ENCODE measurements at regions not wholly inside any gene's neighbourhood (a gene's known extent, or its start where the extent isn't known, plus 50 kb on each side); places are given as distances from the start of the nearest gene placed in this dataset.

DNA sequence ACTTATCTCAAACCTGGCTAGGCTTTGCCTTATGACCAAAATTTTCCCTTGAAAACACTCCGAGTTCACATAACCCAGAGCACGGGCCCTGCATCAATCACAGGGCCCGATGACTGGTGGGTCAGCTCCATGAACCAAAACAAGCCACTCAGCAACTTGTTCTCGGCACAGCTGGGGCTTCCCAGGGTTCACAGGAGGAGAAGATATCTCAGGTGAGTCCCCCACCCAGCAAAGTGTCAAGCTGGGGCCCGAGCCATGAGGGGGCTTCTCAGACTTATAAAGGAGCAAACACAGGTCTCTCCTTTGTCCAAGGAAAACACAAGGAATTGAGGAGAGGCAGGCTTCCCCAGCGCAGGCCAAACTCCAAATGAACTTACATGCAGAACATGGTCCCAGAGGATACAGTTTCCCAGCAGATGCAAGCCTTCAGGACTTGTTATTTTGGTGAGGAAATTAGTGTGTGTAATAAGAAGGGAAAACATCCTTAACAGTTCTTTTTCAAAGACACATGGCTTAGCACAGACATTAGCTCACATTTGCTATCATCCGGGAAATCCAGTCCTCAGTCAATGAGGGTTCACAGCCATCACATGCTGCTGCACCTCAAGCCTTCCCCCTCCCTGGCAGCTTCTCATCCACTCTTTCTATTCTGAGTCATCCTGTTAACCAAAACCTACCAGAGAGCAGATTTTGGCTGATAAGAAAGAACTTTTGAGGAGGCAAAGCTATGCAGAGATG lies 98.1 kb upstream of the NFIA start:
- TF ChIP-seq, protein P1, sequence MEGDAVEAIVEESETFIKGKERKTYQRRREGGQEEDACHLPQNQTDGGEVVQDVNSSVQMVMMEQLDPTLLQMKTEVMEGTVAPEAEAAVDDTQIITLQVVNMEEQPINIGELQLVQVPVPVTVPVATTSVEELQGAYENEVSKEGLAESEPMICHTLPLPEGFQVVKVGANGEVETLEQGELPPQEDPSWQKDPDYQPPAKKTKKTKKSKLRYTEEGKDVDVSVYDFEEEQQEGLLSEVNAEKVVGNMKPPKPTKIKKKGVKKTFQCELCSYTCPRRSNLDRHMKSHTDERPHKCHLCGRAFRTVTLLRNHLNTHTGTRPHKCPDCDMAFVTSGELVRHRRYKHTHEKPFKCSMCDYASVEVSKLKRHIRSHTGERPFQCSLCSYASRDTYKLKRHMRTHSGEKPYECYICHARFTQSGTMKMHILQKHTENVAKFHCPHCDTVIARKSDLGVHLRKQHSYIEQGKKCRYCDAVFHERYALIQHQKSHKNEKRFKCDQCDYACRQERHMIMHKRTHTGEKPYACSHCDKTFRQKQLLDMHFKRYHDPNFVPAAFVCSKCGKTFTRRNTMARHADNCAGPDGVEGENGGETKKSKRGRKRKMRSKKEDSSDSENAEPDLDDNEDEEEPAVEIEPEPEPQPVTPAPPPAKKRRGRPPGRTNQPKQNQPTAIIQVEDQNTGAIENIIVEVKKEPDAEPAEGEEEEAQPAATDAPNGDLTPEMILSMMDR (IDR thresholded peaks at IDR 0.05; ENCODE audit: low read depth, low read length, missing input control) = no peak
- TF ChIP-seq HNF4A (conservative IDR thresholded peaks at IDR 0.05) (no peak), SP1 (IDR thresholded peaks at IDR 0.05) (no peak), NR2F2 (IDR thresholded peaks at IDR 0.05) (peak; percentile 44)
- TF ChIP-seq, protein P2, sequence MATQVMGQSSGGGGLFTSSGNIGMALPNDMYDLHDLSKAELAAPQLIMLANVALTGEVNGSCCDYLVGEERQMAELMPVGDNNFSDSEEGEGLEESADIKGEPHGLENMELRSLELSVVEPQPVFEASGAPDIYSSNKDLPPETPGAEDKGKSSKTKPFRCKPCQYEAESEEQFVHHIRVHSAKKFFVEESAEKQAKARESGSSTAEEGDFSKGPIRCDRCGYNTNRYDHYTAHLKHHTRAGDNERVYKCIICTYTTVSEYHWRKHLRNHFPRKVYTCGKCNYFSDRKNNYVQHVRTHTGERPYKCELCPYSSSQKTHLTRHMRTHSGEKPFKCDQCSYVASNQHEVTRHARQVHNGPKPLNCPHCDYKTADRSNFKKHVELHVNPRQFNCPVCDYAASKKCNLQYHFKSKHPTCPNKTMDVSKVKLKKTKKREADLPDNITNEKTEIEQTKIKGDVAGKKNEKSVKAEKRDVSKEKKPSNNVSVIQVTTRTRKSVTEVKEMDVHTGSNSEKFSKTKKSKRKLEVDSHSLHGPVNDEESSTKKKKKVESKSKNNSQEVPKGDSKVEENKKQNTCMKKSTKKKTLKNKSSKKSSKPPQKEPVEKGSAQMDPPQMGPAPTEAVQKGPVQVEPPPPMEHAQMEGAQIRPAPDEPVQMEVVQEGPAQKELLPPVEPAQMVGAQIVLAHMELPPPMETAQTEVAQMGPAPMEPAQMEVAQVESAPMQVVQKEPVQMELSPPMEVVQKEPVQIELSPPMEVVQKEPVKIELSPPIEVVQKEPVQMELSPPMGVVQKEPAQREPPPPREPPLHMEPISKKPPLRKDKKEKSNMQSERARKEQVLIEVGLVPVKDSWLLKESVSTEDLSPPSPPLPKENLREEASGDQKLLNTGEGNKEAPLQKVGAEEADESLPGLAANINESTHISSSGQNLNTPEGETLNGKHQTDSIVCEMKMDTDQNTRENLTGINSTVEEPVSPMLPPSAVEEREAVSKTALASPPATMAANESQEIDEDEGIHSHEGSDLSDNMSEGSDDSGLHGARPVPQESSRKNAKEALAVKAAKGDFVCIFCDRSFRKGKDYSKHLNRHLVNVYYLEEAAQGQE (IDR thresholded peaks at IDR 0.05) = no peak
